Stimulated activated CD8-positive, alpha-beta memory T cell treated with anti-CD3 and anti-CD28 coated beads, Interleukin-7, amount 100 ng/mL, for 24 hours (primary cell): ENCODE measurements at regions not wholly inside any gene's neighbourhood (a gene's known extent, or its start where the extent isn't known, plus 50 kb on each side); places are given as distances from the start of the nearest gene placed in this dataset.
"Not testable (repeated sequence)": the region's sequence is repeated elsewhere in the genome, so short reads cannot be mapped to it uniquely, and the experiment has no call there.

Experiments used
- DNase-seq: peaks from one replicate; pipeline ENCODE4 v3.0.0-alpha.2; 2020; ENCODE audit warnings: low read depth

DNA sequence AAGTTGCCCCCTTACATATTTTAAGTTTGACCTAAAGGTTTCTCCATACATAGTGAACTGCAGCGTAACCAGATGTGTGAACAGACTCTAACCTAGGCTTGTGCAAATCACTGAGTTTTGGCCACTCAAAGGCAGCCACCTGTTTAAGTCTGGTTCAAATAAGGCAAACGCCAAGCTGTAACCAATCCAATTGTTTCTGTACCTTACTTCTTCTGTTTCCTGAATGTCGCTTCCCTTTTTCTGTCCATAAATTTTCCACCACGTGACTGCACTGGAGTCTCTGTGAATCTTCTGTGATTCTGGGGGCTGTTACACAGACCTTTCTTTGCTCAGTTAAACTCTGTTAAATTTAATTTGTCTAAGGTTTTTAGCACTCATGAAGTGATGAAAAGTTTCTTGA, 618.8 kb downstream of the GLUD2 start:
- no peak for DNase-seq

DNA sequence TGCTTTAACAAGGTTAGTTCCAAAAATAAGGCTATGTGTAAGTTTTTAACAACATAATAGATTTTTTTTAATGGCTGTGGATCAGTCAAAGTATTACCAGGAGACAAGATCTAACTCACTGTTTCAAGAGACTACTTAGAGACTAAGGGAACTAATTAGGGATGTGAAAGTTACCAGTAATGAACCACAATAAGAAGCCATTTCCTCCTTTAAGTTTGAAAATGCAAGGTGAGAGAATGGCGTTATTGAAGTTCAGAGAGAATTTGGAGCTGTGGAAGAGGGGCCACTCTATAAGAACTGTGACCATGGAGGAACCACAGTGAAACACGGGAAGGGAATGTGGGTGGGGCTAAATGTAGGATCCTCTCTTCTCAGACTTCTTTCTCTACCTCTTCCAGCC, 624.2 kb downstream of the GLUD2 start:
- DNase-seq, result no peak

DNA sequence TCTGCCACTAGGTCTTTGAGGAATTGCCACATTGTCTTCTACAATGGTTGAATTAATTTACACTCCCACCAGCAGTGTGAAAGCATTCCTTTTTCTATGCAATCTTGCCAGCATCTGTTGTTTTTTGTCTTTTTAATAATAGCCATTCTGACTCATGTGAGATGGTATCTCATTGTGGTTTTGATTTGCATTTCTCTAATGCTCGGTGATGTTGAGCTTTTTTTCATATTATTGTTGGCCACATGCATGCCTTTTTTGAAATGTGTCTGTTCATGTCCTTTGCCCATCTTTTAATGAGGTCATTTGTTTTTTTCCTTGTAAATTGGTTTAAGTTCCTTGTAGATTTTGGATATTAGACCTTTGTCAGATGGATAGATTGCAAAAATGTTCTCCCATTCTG, 661.8 kb downstream of the GLUD2 start:
- not testable (repeated sequence) for DNase-seq

- DNase-seq, result no peak
These were observed 686.1 kb downstream of the GLUD2 start for GRCh38 chrX:121733514-121733913.

DNA sequence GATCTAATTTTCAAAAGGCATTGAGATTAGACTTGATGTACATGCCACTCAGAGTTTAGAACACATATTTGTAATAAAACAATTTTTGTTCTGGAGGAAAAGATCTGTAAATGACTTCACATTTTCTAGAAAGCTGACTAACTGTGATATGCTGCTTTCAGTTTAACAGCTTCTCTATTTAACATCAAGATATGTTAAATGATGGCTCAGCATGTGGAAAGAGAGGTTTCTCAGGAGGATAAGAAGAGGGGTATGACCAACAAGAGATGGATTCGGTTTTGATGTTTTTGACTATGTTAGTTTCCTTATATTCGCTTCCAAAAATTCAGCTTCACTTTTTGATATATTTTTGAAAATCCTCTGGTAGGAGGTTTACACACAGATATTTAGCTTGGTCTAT, 698.7 kb downstream of the GLUD2 start:
- DNase-seq, result no peak

DNA sequence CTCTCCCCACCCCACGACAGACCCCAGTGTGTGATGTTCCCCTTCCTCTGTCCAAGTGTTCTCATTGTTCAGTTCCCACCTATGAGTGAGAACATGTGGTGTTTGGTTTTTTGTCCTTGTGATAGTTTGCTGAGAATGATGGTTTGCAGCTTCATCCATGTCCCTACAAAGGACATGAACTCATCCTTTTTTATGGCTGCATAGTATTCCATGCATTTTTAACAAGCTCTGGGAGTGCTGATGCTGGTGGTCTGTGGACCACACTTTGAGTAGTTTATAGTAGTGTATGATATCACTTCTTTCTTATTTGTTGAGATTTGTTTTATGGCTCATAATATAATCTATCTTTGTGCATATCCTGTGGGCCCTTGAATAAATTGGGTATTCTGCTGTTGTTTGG, 706.2 kb downstream of the GLUD2 start:
- not testable (repeated sequence) for DNase-seq

DNA sequence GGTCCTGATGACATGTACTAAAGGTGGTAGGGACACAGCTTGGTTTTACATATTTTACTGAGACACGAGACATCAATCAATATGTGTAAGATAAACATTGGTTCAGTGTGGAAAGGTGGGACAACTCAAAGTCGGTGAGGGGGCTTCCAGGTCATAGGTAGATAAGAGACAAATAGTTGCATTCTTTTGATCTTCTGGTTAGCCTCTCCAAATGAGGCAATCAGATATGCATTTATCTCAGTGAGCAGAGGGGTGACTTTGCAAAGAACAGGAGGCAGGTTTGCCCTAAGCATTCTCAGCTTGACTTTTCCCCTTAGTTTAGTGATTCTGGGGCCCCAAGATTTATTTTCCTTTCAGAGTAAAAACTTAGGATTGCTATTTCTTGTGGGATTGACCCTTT, 706.9 kb downstream of the GLUD2 start:
- no peak for DNase-seq

DNA sequence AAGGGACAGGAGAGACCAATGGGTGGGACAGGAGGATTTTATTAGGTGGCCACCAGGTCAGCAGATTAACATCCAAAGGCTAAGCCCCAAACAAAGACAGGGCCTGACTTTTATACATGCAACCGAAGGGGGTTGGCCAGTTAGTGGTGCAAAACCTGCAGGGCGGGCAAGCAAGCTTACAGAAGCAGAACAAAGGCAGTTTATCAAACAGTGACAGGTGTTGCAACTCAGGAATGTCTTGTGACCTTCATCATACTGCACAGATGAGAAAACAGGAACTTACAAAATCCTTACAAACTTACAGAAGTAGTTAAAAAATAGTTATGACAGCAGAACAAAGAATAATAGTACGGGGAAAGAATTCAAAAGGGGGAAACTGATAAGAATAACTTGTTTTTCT, 708.1 kb downstream of the GLUD2 start:
- DNase-seq, result no peak

- DNase-seq, result no peak
These were observed 714.4 kb downstream of the GLUD2 start for GRCh38 chrX:121761845-121762244.

GRCh38 chrX:121763671-121764070, 716.3 kb downstream of the GLUD2 start:
- DNase-seq, result no peak

DNA sequence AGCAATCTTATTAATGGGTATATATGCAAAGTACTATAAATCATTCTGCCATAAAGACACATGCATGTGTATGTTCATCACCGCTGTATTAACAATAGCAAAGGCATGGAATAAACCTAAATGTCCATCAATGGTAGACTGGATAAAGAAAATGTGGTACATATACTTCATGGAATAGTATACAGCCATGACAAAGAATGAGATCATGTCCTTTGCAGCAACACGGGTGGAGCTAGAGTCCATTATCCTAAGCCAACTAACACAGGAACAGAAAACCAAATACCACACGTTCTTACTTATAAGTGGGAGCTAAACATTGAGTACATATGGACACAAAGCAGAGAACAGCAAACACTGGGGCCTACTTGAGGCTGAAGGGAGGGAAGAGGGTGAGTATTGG, 720.8 kb downstream of the GLUD2 start:
- DNase-seq, result not testable (repeated sequence)

DNA sequence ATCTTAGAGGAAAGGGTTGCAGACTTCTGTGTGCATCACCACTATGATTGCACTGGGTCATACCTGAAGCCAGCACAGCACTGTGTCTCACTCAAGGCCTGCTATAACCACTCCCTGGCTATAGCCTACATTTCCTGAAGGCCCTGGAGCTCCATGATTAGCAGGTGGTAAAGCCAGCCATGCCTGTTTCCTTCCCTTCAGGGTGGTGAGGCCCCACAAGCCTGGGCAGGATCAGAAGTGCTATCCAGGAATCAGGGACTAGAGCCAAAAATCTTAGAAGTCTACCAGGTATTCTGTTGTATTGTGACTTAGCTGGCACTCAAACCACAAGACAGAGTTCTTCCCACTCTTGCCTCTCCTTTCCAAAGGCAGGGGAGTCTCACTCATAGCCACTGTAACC, 734.6 kb downstream of the GLUD2 start:
- DNase-seq, result no peak

GRCh38 chrX:121782544-121782943, 735.1 kb downstream of the GLUD2 start:
- DNase-seq, result no peak

GRCh38 chrX:121782976-121783375, 735.6 kb downstream of the GLUD2 start:
- DNase-seq, result no peak

DNA sequence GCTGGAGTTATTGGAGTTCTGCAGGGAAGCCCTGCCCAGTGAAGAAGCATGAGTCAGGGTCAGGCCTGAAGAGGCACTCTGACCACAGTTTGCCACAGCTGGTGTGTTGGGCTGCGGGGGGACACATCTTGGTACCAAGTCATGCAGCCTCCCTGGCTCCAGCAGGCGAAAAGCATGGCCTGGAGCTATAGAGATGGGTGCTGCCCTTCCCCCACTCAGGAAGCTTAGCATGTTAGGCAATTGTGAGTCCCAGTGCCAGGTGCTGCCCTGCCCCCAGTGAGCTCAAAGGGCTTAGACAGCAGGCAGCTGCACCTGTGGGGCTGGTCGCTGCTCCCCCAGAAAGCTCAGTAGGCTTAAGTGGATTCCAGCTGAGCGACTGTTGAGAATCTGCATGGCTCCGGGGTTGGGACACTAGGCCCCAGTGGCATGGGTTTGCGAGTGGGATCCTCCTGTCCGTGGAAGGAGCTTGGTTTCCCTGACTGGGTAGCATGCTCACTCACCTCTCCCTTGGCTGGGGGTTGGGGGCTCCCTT, 755.5 kb downstream of the GLUD2 start:
- no peak for DNase-seq

GRCh38 chrX:121823406-121823805, 776.0 kb downstream of the GLUD2 start:
- DNase-seq, result no peak

GRCh38 chrX:121831601-121832000, 784.2 kb downstream of the GLUD2 start:
- DNase-seq, result no peak

GRCh38 chrX:121832446-121832845, 785.0 kb downstream of the GLUD2 start:
- DNase-seq, result no peak

DNA sequence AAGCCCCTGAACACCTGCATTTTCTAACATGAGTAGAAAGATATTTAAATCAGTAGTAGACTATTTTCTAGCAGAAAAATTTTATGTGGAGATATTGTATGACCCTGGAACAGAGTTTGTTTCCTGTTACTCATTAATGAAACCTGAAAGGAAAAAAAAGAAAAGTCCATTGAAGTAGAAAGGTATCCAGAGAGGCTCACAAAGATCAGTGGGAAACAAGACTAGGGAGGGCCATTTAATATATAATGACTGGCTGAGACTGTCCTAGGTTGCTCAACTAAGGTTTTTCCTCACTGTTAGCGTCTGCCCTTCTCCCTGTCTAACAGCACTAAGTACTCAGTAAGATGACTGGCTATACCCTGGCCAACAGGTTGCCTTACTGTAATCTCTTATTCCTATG, 788.6 kb downstream of the GLUD2 start:
- no peak for DNase-seq

GRCh38 chrX:121851033-121851432, 803.6 kb downstream of the GLUD2 start:
- no peak for DNase-seq

DNA sequence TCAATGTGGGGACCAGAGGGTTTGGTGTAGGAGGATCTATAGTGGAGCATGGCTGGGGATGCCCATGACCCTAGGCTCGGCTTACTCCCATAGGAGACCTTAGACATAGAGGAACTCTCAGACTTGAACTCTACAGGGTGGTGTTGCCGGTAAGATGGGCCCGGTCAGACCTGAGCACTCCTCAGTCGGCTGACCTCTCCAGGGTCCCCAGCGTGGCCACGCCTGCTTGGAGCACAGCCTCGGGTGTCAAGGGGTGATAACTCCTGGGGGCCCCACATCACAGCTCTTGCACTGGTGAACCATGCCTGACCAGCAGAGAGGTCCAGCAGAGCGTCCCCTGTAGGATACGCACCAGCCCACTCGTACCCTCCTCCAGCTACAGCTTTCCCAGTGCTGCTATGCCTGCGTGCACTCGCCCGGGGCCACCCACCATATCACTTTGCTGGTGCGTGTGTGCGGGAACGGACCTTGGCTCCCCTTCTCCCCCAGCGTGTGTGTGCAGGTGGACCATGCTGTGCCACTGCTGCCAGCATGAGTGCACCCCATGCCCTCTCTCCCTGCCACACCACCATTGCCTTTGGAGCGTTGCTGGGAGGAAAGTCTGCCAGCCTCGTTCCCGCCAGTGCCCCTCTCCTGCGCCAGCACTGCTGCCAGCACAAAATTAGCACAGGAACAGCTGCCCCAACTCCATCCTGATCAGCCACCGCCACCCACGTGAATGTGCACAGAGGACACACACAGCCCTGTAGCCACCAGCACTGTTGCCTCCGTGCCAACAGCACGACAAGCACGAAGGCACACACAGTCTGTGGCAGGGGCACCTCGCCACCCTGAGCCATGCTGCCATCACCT, 806.6 kb downstream of the GLUD2 start:
- no peak for DNase-seq

DNA sequence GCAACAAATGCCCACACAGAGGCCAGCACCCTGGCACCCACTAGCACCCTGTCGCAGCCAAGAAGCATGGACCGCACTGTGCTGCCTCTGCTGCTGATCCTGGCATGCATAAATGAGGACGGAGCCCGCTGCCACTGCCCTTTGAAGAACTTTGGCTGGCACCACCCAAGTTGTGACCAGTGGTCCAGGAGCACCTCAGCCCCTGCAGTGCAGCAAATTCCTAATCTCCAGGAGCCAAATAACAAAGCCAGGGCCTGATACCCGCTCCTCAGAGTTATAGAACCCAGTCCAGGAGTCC, 807.2 kb downstream of the GLUD2 start:
- DNase-seq, result no peak

GRCh38 chrX:121858867-121859647, 811.6 kb downstream of the GLUD2 start:
- DNase-seq, result no peak
